HG03103 (cell line): ENCODE measurements at regions not wholly inside any gene's neighbourhood (a gene's known extent, or its start where the extent isn't known, plus 50 kb on each side); places are given as distances from the start of the nearest gene placed in this dataset.

Experiments
- ATAC-seq: cut with Tn5 transposase; IDR thresholded peaks from one replicate; pipeline ENCODE4 v1.9.1; 2021; ENCODE audit warnings: low read depth; ENCODE audit not compliant: unreplicated experiment

DNA sequence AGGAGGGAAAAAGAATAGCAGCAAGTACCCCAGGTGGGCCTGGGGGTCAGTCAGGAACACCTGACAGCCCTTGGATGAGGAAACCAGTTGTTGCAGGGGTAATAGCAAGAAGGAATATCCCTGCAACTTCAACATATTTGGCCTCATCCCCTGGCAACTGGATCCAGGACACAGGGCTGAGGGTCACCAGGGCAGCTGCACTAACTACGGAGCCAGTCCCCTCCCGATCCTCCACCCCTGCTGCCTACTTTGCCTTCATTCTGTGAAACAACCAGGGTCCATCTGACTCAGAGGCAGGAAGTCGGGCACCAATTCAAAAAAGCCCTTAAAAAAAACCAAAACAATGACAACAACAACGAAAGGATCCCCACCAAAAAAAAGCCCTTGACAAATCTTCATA is 52.9 kb downstream of the FRMPD3 start:
- ATAC-seq: no peak

DNA sequence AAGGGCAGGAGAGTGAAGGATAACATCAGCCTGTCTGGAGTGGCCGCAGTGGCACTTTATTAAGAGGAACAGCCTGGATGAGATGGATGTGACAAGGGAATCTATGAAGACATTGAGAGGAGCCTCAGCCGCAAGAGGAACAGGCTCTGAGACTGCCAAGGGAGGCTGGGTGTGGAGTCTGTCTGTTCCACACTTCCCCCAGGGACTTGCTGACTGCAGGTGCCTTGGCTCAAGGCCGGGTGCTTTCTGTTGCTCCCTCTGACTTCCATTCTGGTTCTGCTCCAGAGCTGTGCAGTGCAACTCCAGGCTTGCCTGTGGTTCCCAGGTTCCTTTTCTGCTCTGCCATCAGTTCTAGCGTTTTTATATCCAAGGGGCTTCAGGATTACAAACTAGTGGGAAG is 54.6 kb downstream of the FRMPD3 start:
- no peak for ATAC-seq

DNA sequence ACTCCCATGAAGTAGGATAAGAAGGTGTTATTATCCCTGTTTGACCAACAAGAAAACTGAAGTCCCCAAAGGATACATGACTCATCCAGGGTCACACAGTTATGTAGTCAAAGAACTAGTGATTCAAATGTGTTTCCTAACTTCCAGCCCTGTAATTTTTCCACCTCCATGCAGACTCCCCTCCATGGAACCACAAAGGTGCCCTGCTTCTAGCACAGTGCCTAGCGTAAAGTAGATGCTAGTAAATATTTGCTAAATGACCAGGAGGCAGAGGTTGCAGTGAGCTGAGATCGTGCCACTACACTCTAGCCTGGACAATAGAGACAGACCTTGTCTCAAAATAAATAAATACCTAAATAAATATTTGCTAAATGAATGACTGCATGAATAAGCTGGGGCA is 55.8 kb downstream of the FRMPD3 start:
- ATAC-seq: no peak

DNA sequence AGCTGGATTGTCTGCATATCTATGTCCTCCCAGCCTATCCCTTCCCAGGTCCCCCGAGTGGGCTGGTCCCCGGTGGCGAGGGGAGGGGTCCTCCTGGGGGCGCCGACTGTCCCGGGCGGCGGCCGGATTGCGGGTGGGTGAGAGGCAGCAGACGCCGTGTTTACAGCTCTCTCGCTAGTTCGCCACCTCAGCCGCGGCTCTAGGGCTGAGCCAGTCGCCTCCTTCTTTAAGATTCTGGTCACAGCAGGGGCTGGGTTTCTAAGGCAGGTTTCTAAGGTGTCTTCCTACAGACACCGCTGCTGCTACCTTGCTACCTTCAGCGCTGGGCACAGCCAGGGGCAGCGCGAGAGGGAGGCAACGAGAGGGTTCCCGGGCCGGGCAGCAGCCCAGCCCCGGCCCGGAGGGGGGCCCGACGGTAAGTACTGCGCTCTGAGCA is 57.2 kb downstream of the FRMPD3 start:
- no peak for ATAC-seq

DNA sequence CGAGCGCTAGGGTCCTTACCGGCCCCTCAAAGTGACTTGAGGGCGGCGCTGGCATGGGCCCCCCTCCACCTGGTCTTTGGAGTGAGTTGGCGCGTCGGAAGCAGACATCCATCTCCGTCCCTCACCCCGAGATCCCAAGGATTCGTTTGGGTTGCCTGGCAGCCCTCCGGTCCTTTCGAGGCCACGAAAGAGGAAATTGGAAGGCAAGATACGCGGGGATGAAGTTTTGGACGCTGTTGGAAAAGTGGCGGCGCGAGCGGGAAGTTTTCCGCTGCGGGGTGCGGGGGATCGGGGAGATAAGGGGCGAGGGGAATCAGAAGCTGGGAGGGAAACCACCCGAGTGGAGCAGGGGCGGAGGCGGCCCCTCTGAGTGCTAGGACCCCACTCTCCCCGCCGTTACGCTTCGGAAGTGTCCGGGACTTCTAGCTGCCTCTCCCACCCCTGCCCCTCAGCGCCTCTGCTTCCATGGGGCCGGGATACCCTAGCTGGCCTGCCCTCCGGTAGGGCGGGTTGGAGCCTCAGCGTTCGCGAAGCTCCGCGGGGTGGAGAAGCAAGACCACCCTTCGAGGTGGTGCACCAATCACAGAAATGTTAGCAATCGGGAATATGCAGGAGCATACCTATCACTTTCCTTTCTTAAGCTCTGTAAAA is 57.8 kb downstream of the FRMPD3 start:
- ATAC-seq: no peak

DNA sequence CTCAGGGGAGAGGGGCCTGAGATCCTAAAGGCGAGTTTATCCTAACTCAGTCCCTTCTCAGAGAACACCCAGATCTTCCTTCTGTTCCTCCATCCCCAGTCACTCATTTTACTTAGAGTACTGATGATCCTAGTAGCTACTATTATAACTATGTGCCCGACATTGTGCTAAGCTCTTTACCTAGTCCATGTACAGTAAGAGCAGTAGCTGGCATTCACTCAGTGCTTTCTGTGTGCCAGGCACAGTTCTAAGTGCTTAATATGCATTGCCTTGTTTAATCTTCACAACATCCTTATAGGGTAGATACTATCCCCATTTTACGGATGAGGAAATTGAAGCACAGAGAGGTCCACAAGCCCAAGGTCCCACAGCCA is 58.3 kb downstream of the FRMPD3 start:
- no peak for ATAC-seq

DNA sequence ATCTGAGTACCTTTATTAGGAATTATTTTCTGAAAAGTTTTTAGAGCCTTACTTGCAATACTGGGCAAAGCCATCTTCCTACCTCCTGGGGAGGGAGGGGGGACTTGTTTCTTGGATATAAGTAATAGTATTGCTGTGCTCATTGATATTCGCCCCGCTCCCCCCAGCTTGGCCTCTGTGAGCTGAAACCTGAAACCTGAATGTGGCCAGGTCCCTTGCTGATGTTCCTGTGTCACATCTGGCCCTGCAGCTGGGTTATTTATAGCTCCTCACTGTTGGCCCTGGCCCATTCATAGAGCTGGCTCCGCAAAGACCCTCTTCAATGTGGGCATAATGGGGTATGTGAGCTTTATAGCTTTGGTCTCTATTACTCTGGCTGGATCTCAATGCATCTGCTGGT is 59.5 kb downstream of the FRMPD3 start:
- ATAC-seq: no peak

DNA sequence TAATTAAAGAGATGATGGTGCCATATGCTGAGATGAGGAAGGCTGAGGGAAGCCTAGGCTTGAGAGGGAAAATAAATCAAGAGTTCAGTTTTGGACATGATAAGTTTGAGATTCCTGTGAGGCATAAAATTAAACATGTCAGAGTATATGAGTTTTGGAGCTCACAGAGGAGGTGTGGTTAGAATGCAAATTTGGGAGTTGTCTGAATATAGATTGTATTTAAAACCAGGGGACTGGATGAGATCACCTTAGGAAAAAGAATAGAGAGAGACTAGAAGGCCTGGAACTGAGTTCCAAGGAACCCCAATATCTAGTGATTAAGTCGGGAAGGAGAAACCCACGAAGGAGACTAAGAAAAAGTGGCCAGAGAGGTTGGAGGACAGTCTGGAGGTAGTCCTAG is 65.5 kb downstream of the FRMPD3 start:
- no peak for ATAC-seq

DNA sequence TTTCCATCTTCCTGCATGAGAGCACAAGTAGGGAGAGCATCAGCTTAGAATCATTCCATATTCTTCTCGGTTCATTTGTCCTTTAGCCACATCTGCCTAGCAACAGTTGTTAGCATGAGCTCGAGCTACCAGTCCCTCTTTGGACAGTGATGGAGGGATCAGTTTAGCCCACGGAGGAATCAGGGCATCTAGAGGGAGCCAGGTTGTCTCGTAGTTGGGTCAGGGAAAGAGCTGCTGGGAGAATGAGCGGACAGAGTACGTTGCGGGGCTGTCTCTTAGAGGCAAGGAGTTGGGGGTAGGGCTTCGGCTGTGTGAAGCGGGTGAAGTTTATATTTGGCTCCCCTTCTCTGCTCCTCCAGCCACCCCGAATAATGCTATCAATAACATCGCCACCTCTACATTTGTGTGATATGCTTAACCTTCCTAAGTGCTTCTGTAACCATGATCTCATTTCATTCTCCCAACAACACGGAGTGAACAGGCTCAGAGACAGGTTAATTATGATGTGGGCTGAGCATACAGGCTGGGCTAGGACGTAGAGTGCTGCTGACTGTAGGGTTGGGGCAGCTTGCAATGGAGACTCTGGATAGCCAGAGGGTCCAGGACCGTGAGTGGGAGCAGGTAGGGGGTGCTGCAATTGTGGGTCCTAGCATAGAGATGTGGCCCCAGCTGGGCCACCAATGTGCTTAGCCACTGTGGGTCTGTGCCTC is 72.6 kb downstream of the FRMPD3 start:
- ATAC-seq: no peak

DNA sequence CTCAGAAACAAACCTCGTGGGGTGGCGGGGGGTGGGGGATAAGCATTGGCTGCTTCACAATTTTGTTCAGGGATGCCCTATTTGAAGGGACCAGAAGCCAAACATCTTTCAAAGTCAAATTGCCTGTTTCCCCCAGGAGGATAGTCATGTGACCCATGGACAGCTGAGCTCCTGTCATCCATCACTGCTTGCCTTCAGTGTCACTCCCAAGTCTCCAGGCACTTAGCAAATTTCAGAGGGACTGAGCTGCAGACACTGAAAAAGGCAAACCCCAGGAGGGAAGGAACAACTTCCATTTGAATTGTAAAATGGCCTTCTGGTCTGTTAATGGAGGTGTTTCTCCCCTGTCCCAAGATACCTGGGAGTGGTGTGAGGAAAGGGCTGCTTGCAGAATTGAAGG is 73.4 kb downstream of the FRMPD3 start:
- ATAC-seq: no peak

DNA sequence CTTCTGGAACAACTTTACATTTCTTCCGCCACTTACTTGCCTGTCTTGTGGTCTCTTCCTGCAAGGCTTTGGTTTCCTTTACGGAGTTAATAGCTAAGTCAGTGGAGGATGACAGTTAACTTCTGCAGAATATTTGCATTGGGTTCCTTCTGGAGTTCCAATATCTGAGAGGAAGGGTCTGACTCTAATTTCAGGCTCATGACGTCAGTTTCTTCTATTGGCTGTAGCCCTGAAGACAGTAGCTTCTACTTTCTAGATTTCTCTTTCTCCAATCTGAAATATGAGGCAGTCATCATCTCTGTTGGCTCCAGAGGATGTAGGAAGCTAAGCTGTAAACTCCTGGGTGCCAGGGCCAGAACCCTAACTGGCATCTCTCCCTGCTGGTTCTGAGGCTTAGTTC is 76.7 kb downstream of the FRMPD3 start:
- no peak for ATAC-seq

DNA sequence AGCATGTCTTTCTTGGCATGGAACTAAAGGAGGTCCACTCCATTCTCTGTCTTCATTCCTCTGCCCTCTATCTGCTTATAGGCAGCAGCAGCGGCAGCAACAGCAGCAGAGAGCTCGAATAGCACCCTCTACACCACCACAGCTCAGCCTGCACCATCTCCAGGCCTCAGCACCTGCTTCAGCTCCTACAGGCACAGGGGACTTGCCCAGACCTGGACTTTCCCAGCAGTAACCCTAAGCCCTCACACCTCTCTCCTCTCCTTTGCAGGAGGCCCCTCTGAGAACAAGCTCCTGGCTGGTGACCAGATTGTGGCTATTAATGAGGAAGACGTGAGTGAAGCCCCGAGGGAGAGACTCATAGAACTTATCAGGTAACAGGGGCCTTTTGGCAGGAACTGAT is 80.7 kb downstream of the FRMPD3 start:
- ATAC-seq: no peak

DNA sequence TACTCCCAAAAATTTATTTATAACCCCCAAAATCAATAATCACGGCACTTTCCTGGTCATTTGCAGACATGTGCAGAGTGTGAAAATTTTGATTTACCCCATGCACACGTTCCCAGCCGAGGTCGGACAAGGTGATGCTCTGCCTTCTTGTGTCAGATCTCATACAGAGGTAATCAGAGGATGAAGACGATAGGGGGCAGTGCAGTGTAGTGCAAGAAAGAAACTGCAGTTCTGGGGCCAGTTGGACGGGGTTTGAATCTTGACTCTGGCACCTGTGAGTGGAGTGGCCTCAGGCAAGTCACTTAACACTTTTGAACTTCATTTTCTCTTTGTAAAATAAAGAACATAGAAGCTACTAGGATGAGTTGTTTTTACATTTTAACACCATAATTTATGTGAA is 88.4 kb downstream of the FRMPD3 start:
- no peak for ATAC-seq

DNA sequence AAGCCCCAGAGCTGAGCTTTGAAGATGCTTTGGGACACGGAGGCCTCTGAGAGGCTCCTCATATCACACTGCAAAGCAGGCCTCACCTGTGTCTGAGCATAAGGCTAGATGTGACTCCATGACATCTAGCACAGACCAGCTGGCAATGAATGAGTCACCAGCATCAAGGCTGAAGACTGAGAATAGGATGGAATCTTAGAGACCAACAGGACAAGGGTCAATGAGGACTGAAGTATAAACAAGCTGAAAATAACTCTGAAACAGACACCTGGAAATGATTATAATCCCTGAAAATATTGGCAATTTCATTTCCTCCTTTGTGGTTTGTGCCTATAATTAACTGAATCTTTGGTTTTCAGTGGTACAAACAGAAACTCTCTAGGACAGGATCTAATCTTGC is 87.1 kb upstream of the PRPS1 start:
- no peak for ATAC-seq

DNA sequence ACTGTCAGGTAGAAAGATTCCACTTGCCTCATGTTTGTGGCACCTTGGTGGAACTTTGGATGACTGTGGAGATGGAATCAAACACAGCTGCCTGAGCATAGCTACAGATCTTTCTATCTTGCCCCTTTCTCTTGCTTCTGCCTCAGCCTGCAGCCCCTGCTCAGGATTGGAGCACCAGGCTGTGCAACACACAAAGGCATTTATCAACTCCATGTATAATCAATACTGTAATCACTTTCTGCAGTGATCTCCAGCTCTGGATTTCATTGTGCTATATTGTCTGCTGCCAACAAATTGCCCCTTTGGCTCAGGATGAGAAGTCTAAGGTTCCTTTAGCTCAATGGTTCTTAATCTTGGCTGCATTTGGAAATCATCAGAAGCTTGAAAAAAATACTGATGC is 86.3 kb upstream of the PRPS1 start:
- ATAC-seq: no peak

DNA sequence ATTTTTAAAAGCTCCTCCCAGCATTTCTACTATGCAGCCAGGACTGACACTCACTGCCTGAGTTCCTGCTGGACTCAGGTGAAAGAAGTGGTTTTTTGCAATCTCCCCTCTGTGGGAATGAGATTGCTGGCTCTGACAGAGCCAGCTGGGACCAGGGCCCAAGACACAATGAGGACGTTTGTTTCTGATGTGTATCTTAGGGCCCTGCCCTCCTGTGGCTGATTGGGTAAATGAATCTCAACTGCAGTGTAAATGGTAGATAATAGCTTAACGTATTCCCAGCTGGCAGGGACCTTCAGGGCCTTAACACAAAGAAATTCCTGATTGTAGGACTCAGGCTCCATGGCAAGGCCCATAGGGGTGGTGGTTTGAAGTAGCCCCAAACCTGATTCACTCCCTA is 85.8 kb upstream of the PRPS1 start:
- no peak for ATAC-seq

DNA sequence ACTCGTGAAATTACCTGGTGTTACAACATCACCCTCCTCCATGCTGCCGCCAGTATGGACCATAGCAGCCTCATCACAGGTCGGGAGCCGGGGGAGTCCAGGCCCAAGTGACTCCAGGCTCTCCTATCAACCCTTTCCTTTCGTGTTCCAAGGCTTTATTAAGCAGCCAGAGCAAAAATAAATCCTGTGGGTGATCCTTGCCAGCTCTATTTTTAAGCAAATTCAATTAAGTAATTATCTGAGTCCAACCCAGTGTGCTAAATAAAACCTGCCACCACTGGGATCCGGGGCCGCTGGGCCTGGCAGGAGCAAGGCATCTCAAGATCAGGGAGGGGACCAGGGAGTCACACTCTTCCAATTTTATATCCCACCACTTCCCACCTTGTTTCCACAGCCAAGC is 80.7 kb upstream of the PRPS1 start:
- no peak for ATAC-seq

DNA sequence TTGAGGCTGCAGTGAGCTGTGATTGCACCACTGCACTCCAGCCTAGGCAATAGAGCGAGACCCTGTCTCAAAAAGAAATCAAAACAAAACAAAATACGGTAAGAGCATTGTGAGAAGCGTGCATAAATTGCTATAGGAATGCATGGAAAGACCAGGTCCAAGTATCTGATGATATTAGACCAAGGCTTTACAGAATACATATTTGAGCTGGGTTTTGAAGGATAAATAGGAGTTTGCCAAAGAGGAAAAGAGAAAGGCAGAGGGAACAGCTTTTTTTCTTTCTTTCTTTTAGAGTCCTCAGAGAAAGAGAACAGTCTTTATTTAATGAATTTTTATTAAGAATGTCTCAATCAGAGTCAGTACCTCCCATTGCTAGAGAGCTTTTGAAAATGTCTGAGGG is 79.5 kb upstream of the PRPS1 start:
- ATAC-seq: no peak

DNA sequence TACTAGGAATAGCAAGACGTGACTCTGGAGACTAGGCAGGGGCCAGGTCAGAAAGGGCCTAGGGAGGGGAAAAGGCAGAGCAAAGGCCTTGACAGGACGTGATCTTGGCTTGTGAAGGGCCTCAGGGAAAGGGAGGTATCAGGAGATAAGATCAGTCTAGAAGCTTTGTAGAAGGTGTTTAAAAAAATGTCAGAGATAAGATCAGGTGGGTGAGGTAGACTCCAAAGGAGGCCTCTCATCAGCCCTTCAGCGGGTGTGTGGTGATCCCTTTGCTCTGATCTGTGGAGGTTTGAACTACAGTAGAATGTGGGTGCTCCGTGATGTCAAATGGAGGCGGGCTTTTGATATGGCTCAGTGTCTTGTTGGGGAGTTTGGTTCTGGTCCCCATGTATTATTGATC is 78.8 kb upstream of the PRPS1 start:
- ATAC-seq: no peak

DNA sequence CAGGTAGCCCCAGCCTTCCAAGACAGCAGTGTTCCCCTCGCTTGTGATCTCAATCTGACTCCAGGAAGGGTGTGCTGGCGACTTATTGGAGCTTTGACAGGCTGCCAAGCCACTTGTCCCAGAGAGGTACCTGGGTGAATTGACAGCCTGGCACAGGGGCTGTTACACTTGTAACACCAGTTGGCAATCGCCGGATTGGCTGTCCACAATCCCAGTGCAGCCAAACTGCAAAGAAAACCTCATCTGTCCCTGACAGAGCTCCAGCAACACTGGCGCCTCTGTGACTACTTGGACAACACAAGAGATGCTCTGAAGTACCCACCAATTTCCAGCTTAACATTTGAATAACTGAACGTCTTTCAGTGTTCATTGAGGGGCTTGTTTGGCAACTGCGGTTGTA is 76.8 kb upstream of the PRPS1 start:
- ATAC-seq: no peak

DNA sequence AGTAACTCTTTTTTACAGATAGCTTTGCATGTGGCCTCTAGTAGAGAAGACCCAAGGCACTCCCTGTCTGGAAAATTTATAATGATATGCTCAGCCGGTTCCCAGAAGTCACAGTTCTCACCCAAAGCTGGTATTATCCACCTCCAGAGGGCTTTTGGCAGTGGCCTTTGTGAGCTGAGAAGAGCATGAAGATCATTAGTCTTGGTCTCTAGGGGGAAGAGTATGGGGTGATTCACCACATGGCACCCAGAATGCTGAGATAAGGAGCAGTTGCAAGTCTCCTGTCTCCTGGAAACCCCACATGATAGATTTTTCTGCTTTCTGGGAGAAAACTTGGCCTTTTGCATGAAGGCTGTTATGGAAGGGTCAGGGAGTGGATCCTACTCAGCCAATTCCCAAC is 75.4 kb upstream of the PRPS1 start:
- no peak for ATAC-seq

DNA sequence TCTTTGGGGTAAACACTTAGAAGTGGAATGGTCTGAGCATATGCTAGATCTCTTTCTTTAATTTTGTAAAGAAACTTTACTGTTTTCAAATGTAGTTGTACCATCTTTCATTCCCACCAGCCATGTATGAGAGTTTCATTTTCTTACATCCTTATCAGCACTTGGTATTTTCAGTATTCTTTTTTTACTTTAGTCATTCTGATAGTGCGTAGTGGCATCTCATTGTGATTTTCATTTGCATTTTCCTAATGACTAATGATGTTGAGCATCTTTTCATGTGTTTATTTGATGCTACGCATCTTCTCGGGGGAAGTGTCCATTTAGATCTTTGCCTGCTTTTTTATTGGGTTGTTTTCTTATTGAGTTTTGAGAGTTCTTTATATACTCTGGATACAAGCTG is 71.3 kb upstream of the PRPS1 start:
- no peak for ATAC-seq

DNA sequence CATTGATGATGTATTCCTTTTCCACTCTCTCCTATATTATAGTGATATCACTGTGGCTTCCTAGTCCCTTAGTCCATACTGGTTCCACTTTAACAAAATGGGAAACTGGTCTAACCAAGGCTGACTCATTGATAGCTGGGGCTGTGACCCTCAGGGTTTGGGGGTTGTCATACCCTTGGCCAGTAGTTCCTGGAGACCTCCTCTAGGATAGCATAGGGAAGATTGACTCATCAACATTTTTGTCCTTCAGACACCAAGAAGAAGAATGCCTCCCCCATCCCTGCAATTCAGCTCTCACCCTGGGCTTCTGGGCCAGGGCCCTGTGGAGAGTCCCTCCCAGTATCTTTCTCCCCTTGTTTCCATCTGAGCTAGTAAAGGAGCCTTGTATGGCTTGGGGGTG is 68.8 kb upstream of the PRPS1 start:
- no peak for ATAC-seq
